ENCODE measurements at regions not wholly inside any gene's neighbourhood (a gene's known extent, or its start where the extent isn't known, plus 50 kb on each side); places are given as distances from the start of the nearest gene placed in this dataset.

GRCh38 chr13:67318398-67318797 lies 88.3 kb upstream of the PCDH9 start:
- DNase-seq = no peak
- intact Hi-C loops (cut with DNase I; ENCODE audit: low total_unique reads) = no loop called here
- Histone ChIP-seq H3K9me3 (no peaks in the 10 kb centered on the region), H3K4me1 (no peaks in the 10 kb centered on the region), H3K27me3 (no peaks in the 10 kb centered on the region), H3K36me3 (no peaks in the 10 kb centered on the region), H3K27ac (no peak overlapping the region), H3K4me3 (no peak overlapping the region)
- in situ Hi-C loops (cut with MboI; ENCODE audit: low pct_ligation_motif_present in 1 of 4, low pct_unique_long_range_greater_than_20kb in 1 of 4, low sequenced_read_pairs in 3 of 4) = no loop called here
- no peak for TF ChIP-seq POLR2AphosphoS5 (IDR thresholded peaks at IDR 0.05)
- no peak for TF ChIP-seq CTCF (IDR thresholded peaks at IDR 0.05)
- TF ChIP-seq EP300 (IDR thresholded peaks at IDR 0.05; ENCODE audit: low read depth) = no peak
- no peak for TF ChIP-seq POLR2A (IDR thresholded peaks at IDR 0.05)

- Histone ChIP-seq H3K4me3 (no peak overlapping the region), H3K36me3 (no peaks in the 10 kb centered on the region), H3K27me3 (no peaks in the 10 kb centered on the region), H3K4me1 (no peaks in the 10 kb centered on the region), H3K27ac (no peak overlapping the region), H3K9me3 (no peaks in the 10 kb centered on the region)
- intact Hi-C loops (cut with DNase I; ENCODE audit: low total_unique reads) (no loop called here), in situ Hi-C loops (cut with MboI; ENCODE audit: low pct_ligation_motif_present in 1 of 4, low pct_unique_long_range_greater_than_20kb in 1 of 4, low sequenced_read_pairs in 3 of 4) (no loop called here)
- WGBS, 2 donors (ENCODE audit: low coverage in 1 of 2) = 78 to 89% methylated on average over 3 of the region's 3 CpGs
- no peak for DNase-seq
- no peak for TF ChIP-seq EP300 (IDR thresholded peaks at IDR 0.05; ENCODE audit: low read depth)
- no peak for TF ChIP-seq CTCF (IDR thresholded peaks at IDR 0.05)
- TF ChIP-seq POLR2A (IDR thresholded peaks at IDR 0.05) = no peak
- TF ChIP-seq POLR2AphosphoS5 (IDR thresholded peaks at IDR 0.05) = no peak
These were observed 84.3 kb upstream of the PCDH9 start for GRCh38 chr13:67314405-67314804.

- intact Hi-C loops (cut with DNase I; ENCODE audit: low total_unique reads) (no loop called here), in situ Hi-C loops (cut with MboI; ENCODE audit: low pct_ligation_motif_present in 1 of 4, low pct_unique_long_range_greater_than_20kb in 1 of 4, low sequenced_read_pairs in 3 of 4) (no loop called here)
- Histone ChIP-seq H3K27ac (no peak overlapping the region), H3K9me3 (no peaks in the 10 kb centered on the region), H3K4me3 (no peak overlapping the region), H3K36me3 (no peaks in the 10 kb centered on the region), H3K27me3 (no peaks in the 10 kb centered on the region), H3K4me1 (no peaks in the 10 kb centered on the region)
- no peak for DNase-seq
- WGBS, 2 donors (ENCODE audit: low coverage in 1 of 2) = 67 to 73% methylated on average over 3 to 4 of the region's 4 CpGs
- TF ChIP-seq EP300 (IDR thresholded peaks at IDR 0.05; ENCODE audit: low read depth) (no peak), POLR2A (IDR thresholded peaks at IDR 0.05) (no peak), CTCF (IDR thresholded peaks at IDR 0.05) (no peak), POLR2AphosphoS5 (IDR thresholded peaks at IDR 0.05) (no peak)
These were observed 78.1 kb upstream of the PCDH9 start for GRCh38 chr13:67308004-67308772.

GRCh38 chr13:67306742-67307141 lies 76.6 kb upstream of the PCDH9 start:
- Histone ChIP-seq H3K4me3 (no peak overlapping the region), H3K4me1 (no peaks in the 10 kb centered on the region), H3K9me3 (no peaks in the 10 kb centered on the region), H3K27me3 (no peaks in the 10 kb centered on the region), H3K27ac (no peak overlapping the region), H3K36me3 (no peaks in the 10 kb centered on the region)
- in situ Hi-C loops (cut with MboI; ENCODE audit: low pct_ligation_motif_present in 1 of 4, low pct_unique_long_range_greater_than_20kb in 1 of 4, low sequenced_read_pairs in 3 of 4) = no loop called here
- no peak for DNase-seq
- no peak for TF ChIP-seq POLR2A (IDR thresholded peaks at IDR 0.05)
- no peak for TF ChIP-seq EP300 (IDR thresholded peaks at IDR 0.05; ENCODE audit: low read depth)
- TF ChIP-seq POLR2AphosphoS5 (IDR thresholded peaks at IDR 0.05) = no peak
- no peak for TF ChIP-seq CTCF (IDR thresholded peaks at IDR 0.05)
- WGBS, 2 donors (ENCODE audit: low coverage in 1 of 2) = 85 to 88% methylated on average over 1 of the region's 1 CpG
- intact Hi-C loops (cut with DNase I; ENCODE audit: low total_unique reads) = no loop called here

Measured in transverse colon (tissue), 4 donors.